ENCODE measurements at regions not wholly inside any gene's neighbourhood (a gene's known extent, or its start where the extent isn't known, plus 50 kb on each side); places are given as distances from the start of the nearest gene placed in this dataset.
"Not testable (repeated sequence)": the region's sequence is repeated elsewhere in the genome, so short reads cannot be mapped to it uniquely, and the experiment has no call there.

DNA sequence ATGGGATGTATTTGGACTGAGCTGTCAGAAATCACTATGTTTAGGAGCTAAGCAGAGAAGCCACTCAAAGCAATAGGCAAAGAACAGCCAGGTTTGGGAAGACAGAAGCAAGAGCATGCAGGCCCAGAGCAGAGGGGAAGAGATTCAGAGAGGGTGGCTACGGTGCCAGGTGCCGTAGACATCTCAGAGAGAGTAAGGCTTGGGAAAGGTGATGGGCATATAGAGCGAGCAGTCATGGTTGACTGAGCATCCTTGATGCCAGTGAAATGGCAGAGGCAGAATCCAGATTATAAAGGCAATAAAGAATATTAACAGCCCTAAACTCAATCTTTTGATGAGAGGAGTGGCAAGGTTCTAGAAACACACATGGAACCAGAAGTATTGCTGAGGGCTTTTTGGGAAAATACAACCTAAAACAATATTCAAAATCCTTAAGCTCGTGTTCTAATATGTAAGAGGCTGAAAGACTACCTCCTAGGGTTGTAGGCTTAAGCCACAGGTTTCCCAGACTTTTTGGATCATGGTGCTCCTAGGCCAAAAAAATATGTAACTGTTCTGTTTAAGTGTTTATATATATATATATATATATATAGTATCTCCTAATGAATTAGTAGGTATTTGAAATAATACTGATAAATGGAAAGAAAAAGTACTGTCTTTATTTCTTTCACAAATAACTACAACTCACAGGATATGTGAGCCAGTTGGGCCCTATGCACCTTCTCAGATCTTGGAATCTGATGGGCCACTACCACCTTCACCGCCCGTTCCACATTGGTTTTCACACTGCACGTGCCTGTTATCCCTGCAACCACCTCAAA is 113.3 kb downstream of the MYCN start:
- POLR2A ChIA-PET = no interaction called here
- no peak for DNase-seq (ENCODE audit: extremely low spot score)
- CTCF ChIA-PET = no interaction called here

DNA sequence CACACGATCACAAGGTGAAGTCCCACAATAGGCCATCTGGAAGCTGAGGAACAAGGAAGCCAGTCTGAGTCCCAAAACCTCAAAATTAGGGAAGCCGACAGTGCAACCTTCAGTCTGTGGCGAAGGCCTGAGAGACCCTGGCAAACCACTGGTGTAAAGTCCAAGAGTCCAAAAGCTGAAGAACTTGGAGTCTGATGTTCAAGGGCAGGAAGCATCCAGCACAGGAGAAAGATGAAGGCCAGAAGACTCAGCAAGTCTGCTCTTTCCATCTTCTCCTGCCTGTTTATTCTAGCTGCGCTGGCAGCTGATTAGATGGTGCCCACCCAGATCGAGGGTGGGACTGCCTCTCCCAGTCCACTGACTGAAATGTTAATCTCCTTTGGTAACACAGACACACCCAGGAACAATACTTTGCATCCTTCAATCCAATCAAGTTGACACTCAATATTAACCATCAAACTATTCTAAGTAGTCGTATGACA is 112.3 kb downstream of the MYCN start:
- POLR2A ChIA-PET; CTCF ChIA-PET; DNase-seq (ENCODE audit: extremely low spot score): not testable (repeated sequence)

More for the DNA sequence above, 113.3 kb downstream of the MYCN start:
- TF ChIP-seq CTCF (IDR thresholded peaks at IDR 0.05; ENCODE audit: control extremely low read depth, extremely low read depth, low read depth, missing control alignments) = no peak

DNA sequence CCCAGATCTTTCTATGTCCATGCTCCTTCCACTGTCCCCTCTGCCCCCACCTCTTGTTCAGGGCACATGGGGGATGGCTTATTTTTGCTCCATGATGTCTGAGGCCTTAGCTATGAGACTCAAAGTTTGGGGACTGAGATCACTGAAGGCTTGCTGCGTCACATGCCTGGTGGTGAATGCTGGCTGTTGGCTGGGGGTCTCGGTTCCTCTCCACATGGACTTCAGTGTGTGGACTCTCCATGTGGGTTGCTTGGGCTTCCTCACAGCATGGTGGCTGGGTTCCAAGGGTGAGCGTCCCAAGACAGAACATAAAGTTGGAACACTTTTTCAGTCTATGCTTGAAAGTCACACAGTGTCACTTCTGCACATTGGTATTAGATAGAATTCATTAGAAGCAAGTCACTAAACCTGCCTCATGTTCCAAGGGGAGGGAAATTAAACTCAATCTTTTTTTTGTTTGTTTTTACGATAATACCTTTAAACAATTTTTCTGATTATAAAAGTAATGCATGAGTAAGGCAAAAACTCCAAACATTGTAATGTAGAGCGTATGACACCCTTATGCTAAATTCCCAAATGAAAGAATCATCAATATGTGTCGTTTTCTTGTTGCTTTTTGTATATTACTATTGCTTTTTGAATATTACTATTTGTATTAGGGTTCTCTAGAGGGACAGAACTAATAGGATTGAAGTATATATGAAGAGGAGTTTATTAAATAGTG is 111.7 kb downstream of the MYCN start:
- ChIA-PET CTCF (no interaction called here), POLR2A (no interaction called here)

DNA sequence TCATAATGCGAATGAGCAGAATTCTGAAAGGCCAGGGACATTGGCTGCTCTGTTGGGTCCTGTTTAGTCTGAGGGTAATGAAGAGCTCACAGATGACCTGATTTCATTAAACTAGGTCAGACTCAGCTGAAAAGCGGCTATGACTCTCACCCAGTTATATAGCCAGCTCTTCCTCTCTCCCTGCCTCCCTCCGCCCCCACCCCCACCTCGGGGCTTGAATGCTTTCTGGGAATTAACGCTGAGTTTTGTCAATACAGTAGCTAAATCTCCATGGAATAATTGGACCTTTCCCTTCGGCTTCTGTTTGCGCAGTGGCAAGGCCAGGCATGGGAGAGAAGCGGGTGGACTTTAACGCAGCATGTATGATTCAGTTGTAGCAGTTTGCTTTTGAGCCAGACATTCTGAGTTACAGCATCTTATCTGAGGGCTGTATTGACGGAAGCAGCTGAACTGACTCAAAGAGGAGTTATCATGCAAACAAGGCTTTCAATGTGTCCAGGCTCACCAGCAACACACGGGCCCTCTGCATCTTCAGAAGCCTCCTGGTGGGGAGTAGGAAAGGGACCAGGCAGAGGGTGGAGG is 110.6 kb downstream of the MYCN start:
- ChIA-PET POLR2A (no interaction called here), CTCF (no interaction called here)
- DNase-seq (ENCODE audit: extremely low spot score) = no peak
- no peak for TF ChIP-seq CTCF (IDR thresholded peaks at IDR 0.05; ENCODE audit: control extremely low read depth, extremely low read depth, low read depth, missing control alignments)

More for the DNA sequence above, 111.7 kb downstream of the MYCN start:
- TF ChIP-seq CTCF (IDR thresholded peaks at IDR 0.05; ENCODE audit: control extremely low read depth, extremely low read depth, low read depth, missing control alignments) = no peak
- DNase-seq (ENCODE audit: extremely low spot score) = no peak

GRCh38 chr2:16050261-16050907 is 110.0 kb downstream of the MYCN start:
- TF ChIP-seq CTCF (IDR thresholded peaks at IDR 0.05; ENCODE audit: control extremely low read depth, extremely low read depth, low read depth, missing control alignments) = no peak
- no peak for DNase-seq (ENCODE audit: extremely low spot score)
- ChIA-PET POLR2A (no interaction called here), CTCF (no interaction called here)

DNA sequence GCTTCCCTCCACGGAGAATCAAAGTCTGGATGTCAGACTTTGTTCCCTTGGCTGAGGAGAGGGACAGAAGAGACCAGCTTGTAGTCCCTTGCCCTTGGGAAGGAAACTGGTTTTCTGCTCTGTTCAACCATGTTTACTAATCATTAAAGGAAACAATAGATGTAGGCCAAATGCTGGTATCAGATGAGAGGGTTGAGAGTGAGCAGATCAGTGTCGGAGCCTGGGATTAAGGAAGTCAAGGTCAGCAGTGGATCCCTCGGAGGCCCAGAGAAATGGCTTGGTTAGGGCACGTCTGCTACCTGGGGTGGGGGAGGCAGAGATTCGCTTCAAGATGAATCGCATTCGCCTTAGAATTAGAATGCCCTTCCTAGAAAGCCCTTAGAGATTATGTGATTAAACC is 109.1 kb downstream of the MYCN start:
- ChIA-PET POLR2A (no interaction called here), CTCF (no interaction called here)
- TF ChIP-seq CTCF (IDR thresholded peaks at IDR 0.05; ENCODE audit: control extremely low read depth, extremely low read depth, low read depth, missing control alignments) = no peak
- no peak for DNase-seq (ENCODE audit: extremely low spot score)

Data from GM10248 (cell line).